SU-DHL-6 (cell line): ENCODE measurements at regions not wholly inside any gene's neighbourhood (a gene's known extent, or its start where the extent isn't known, plus 50 kb on each side); places are given as distances from the start of the nearest gene placed in this dataset.

Source experiments
- H2AFZ ChIP-seq: fragments of 200-600 bp; sonication (generic); 2 replicates; pipeline ENCODE4 v1.6.1; 2014; ENCODE audit warnings: low read depth, mild to moderate bottlenecking, moderate library complexity, mixed read lengths, antibody characterized with exemption, low read length; ENCODE audit not compliant: severe bottlenecking
- H3F3A ChIP-seq: fragments of 200-600 bp; shearing (Covaris generic); 2 replicates; pipeline ENCODE4 v1.6.0; 2016; ENCODE audit warnings: antibody characterized with exemption, mild to moderate bottlenecking; ENCODE audit not compliant: insufficient read depth
- H3K27ac ChIP-seq: fragments of 200-600 bp; sonication (generic); 2 replicates; pipeline ENCODE4 v1.5.1; 2016; ENCODE audit warnings: low read depth, mild to moderate bottlenecking, low read length, moderate library complexity, mixed read lengths
- H3K27me3 ChIP-seq: fragments of 200-600 bp; sonication (generic), shearing (Covaris generic); 2 replicates; pipeline ENCODE4 v1.6.0; 2014; ENCODE audit warnings: mild to moderate bottlenecking, low read length
- H3K36me3 ChIP-seq: fragments of 200-600 bp; sonication (generic); 2 replicates; pipeline ENCODE4 v1.6.1; 2014; ENCODE audit warnings: mild to moderate bottlenecking, low read length, mixed read lengths
- H3K4me2 ChIP-seq: fragments of 300-600, 200-600 bp; shearing (Covaris generic), sonication (generic); 2 replicates; pipeline ENCODE4 v1.6.0; 2014; ENCODE audit warnings: low read length, low read depth, mild to moderate bottlenecking; ENCODE audit not compliant: poor library complexity, severe bottlenecking
- H3K4me3 ChIP-seq: fragments of 200-600 bp; sonication (generic); 2 replicates; pipeline ENCODE4 v1.5.1; 2014; ENCODE audit warnings: antibody characterized with exemption, low read length, mild to moderate bottlenecking, mixed read lengths; ENCODE audit not compliant: insufficient read depth, poor library complexity, severe bottlenecking
- H3K79me2 ChIP-seq: fragments of 200-600 bp; sonication (generic); 2 replicates; pipeline ENCODE4 v1.6.1; 2014; ENCODE audit warnings: mild to moderate bottlenecking, low read length, moderate library complexity; ENCODE audit not compliant: insufficient read depth
- H3K9ac ChIP-seq: fragments of 200-600 bp; sonication (generic); 2 replicates; pipeline ENCODE4 v1.7.0; 2014; ENCODE audit warnings: mild to moderate bottlenecking, low read length
- H3K9me2 ChIP-seq: fragments of 200-600 bp; sonication (generic); replicated peaks from 2 replicates; pipeline ENCODE4 v1.6.1; 2014; ENCODE audit warnings: low read length; ENCODE audit not compliant: insufficient read depth
- H3K9me3 ChIP-seq: fragments of 200-600 bp; sonication (generic); 2 replicates; pipeline ENCODE4 v1.6.1; 2014; ENCODE audit warnings: low read length, mixed read lengths; ENCODE audit not compliant: insufficient read depth
- H4K20me1 ChIP-seq: fragments of 200-600 bp; sonication (generic); 2 replicates; pipeline ENCODE4 v1.6.1; 2014; ENCODE audit warnings: low read depth, mild to moderate bottlenecking, antibody characterized with exemption, low read length, moderate library complexity, mixed read lengths
- EZH2phosphoT487 ChIP-seq: fragments of 200-600 bp; sonication (generic), shearing (Covaris generic); conservative IDR thresholded peaks from 2 replicates; pipeline ENCODE4 v1.6.1; 2018; ENCODE audit warnings: mild to moderate bottlenecking, antibody characterized with exemption, low read length, moderate library complexity, mixed read lengths
- TF ChIP-seq, protein P1 (sequence below): fragments of 200-600 bp; sonication (generic); IDR thresholded peaks from one replicate; pipeline ENCODE4 v1.5.1; 2017; ENCODE audit warnings: antibody characterized with exemption, mild to moderate bottlenecking, low read length, moderate library complexity; ENCODE audit not compliant: insufficient read depth, poor library complexity, severe bottlenecking

DNA sequence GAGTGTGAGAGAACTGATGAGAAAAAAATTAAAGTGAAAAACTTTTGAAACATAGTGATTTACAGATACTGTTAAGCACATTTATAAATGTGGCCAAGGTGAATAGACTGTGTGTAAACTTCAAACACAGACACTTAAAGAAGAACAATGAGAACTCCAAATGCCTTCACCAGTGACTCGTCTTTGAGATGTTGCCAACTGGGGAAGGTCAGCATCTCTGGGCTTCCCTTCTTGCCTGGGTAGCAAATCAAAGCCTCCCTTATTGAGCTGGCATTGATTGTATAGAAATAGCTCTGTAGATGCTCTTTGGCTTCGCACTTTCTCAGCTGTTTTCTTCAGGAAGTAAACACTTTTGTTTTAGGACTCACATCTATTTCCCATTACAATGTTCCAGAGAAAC lies 177.3 kb upstream of the SGCG start:
- no peaks in the 10 kb centered on the region for H4K20me1 ChIP-seq
- H3K79me2 ChIP-seq = no peaks in the 10 kb centered on the region
- no peaks in the 10 kb centered on the region for H3K9me2 ChIP-seq
- H3K27ac ChIP-seq = no peak overlapping the region
- no peaks in the 10 kb centered on the region for H3K36me3 ChIP-seq
- 0 out of 2 replicates have a peak, but pooled peaks cover 3% of the 10 kb centered on the region for H3K27me3 ChIP-seq
- H3K4me2 ChIP-seq = no peak overlapping the region
- no peaks in the 10 kb centered on the region for H3F3A ChIP-seq
- no peak overlapping the region for H3K4me3 ChIP-seq
- H3K9me3 ChIP-seq = peaks cover 9% of the 10 kb centered on the region; the same call in 1 of the 2 replicates
- TF ChIP-seq, protein P1, sequence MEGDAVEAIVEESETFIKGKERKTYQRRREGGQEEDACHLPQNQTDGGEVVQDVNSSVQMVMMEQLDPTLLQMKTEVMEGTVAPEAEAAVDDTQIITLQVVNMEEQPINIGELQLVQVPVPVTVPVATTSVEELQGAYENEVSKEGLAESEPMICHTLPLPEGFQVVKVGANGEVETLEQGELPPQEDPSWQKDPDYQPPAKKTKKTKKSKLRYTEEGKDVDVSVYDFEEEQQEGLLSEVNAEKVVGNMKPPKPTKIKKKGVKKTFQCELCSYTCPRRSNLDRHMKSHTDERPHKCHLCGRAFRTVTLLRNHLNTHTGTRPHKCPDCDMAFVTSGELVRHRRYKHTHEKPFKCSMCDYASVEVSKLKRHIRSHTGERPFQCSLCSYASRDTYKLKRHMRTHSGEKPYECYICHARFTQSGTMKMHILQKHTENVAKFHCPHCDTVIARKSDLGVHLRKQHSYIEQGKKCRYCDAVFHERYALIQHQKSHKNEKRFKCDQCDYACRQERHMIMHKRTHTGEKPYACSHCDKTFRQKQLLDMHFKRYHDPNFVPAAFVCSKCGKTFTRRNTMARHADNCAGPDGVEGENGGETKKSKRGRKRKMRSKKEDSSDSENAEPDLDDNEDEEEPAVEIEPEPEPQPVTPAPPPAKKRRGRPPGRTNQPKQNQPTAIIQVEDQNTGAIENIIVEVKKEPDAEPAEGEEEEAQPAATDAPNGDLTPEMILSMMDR = no peak
- no peak for TF ChIP-seq EZH2phosphoT487
- H3K9ac ChIP-seq = no peak overlapping the region
- H2AFZ ChIP-seq = no peak overlapping the region

DNA sequence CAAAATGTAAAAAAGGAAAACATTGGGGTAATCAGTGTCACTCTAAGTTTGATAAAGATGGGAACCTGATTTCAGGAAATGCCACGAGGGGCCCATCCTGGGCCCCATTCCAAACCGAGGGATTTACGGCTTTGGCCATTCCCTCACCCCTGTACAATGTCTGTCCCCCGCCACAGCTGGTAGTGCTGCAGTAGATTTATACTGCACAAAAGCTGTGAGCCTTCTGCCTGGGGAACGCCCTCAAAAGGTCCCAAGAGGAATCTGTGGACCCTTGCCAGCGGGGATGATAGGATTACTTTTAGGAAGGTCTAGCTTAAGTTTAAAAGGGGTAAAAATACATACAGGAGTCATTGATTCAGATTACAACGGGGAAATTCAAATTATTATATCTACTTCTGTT lies 173.4 kb upstream of the SGCG start:
- no peak overlapping the region for H3K27ac ChIP-seq
- no peaks in the 10 kb centered on the region for H3K36me3 ChIP-seq
- H4K20me1 ChIP-seq = no peaks in the 10 kb centered on the region
- H2AFZ ChIP-seq = no peak overlapping the region
- no peaks in the 10 kb centered on the region for H3K9me3 ChIP-seq
- 0 out of 2 replicates have a peak, but pooled peaks cover 3% of the 10 kb centered on the region for H3K27me3 ChIP-seq
- H3K9ac ChIP-seq = no peak overlapping the region
- H3F3A ChIP-seq = no peaks in the 10 kb centered on the region
- H3K4me3 ChIP-seq = no peak overlapping the region
- no peak overlapping the region for H3K4me2 ChIP-seq
- no peaks in the 10 kb centered on the region for H3K79me2 ChIP-seq
- TF ChIP-seq EZH2phosphoT487 = no peak
- TF ChIP-seq, protein P1 = no peak
- no peaks in the 10 kb centered on the region for H3K9me2 ChIP-seq

DNA sequence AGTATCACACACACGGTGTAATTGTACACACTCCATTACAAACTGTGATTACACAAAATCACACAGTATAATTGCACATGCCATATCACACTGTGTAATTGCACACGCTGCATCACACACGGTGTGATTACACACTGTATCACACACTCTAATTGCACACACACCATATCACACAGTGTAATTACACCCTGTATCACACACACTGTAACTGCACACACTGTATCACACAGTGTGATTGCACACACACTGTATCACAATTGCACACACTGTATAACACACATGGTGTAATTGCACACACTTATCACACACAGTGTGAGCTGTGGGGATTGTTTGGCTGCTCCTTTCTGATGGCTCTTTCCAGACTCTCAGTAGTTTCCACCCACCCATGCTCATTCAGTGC lies 162.6 kb upstream of the SGCG start:
- Histone ChIP-seq H3K9me2 (no peaks in the 10 kb centered on the region), H3F3A (no peaks in the 10 kb centered on the region), H3K79me2 (no peaks in the 10 kb centered on the region), H3K9ac (no peak overlapping the region), H3K9me3 (no peaks in the 10 kb centered on the region), H3K4me2 (no peak overlapping the region), H2AFZ (no peak overlapping the region), H3K36me3 (no peaks in the 10 kb centered on the region), H3K27ac (no peak overlapping the region), H4K20me1 (no peaks in the 10 kb centered on the region), H3K27me3 (no peaks in the 10 kb centered on the region), H3K4me3 (no peak overlapping the region)
- TF ChIP-seq, protein P1 = no peak
- TF ChIP-seq EZH2phosphoT487 = no peak
